ENCODE measurements at regions not wholly inside any gene's neighbourhood (a gene's known extent, or its start where the extent isn't known, plus 50 kb on each side); places are given as distances from the start of the nearest gene placed in this dataset.

- Histone ChIP-seq H3K4me1 (ENCODE audit: control insufficient read depth in 4 of 4, insufficient read depth in 4 of 4, low read length in 3 of 4) (no peaks in the 10 kb centered on the region), H3K9ac (ENCODE audit: low read depth in 1 of 2, low read length in 2 of 2) (no peak overlapping the region), H3K9me3 (ENCODE audit: control insufficient read depth in 4 of 4, low read length in 3 of 4) (no peaks in the 10 kb centered on the region), H3K4me3 (ENCODE audit: low read depth in 1 of 3, low read length in 3 of 3) (no peak overlapping the region), H3K36me3 (ENCODE audit: control insufficient read depth in 4 of 4, insufficient read depth in 3 of 4, low read depth in 1 of 4, low read length in 3 of 4) (no peaks in the 10 kb centered on the region), H3K27me3 (ENCODE audit: control insufficient read depth in 4 of 4, insufficient read depth in 4 of 4, low read length in 3 of 4) (no peaks in the 10 kb centered on the region), H3K27ac (ENCODE audit: low read depth in 1 of 2, low read length in 2 of 2) (no peak overlapping the region)
- no peak for DNase-seq (ENCODE audit: low spot score)
- 69% methylated on average over 2 of the region's 2 CpGs for WGBS
- TF ChIP-seq RAD21 (IDR thresholded peaks at IDR 0.05) (no peak), SP1 (IDR thresholded peaks at IDR 0.05) (no peak), HNF4A (conservative IDR thresholded peaks at IDR 0.05) (no peak), ZBTB33 (IDR thresholded peaks at IDR 0.05) (no peak), RXRA (IDR thresholded peaks at IDR 0.05) (no peak), EGR1 (IDR thresholded peaks at IDR 0.05; ENCODE audit: low read depth in 2 of 2) (no peak), TAF1 (conservative IDR thresholded peaks at IDR 0.05) (no peak), JUND (IDR thresholded peaks at IDR 0.05) (no peak), MAX (IDR thresholded peaks at IDR 0.05) (no peak), YY1 (IDR thresholded peaks at IDR 0.05) (no peak), ATF3 (IDR thresholded peaks at IDR 0.05) (no peak)
Observed at GRCh38 chr1:81044708-81045107, 756.0 kb upstream of the ADGRL2 start.

GRCh38 chr1:81042225-81042624 is 758.5 kb upstream of the ADGRL2 start:
- TF ChIP-seq ATF3 (IDR thresholded peaks at IDR 0.05) (no peak), FOXA2 (IDR thresholded peaks at IDR 0.05) (no peak), ZBTB33 (IDR thresholded peaks at IDR 0.05) (no peak), HNF4A (conservative IDR thresholded peaks at IDR 0.05) (no peak), GABPA (IDR thresholded peaks at IDR 0.05 in 1 of 2, conservative IDR thresholded peaks at IDR 0.05 in 1 of 2) (no peak), SP1 (IDR thresholded peaks at IDR 0.05) (no peak), CTCF (IDR thresholded peaks at IDR 0.05; ENCODE audit: low read depth, low read length, missing input control) (no peak), NR2F2 (IDR thresholded peaks at IDR 0.05) (no peak), MAX (IDR thresholded peaks at IDR 0.05) (no peak), YY1 (IDR thresholded peaks at IDR 0.05) (no peak), TAF1 (conservative IDR thresholded peaks at IDR 0.05) (no peak), RXRA (IDR thresholded peaks at IDR 0.05) (no peak), FOXA1 (IDR thresholded peaks at IDR 0.05) (no peak)
- H3K36me3 ChIP-seq (ENCODE audit: control insufficient read depth in 4 of 4, insufficient read depth in 3 of 4, low read depth in 1 of 4, low read length in 3 of 4), result no peaks in the 10 kb centered on the region
- DNase-seq (ENCODE audit: low spot score), result no peak

More at GRCh38 chr1:81042225-81042624, 758.5 kb upstream of the ADGRL2 start:
- H3K4me3 ChIP-seq (ENCODE audit: low read depth in 1 of 3, low read length in 3 of 3), result no peak overlapping the region
- H3K4me1 ChIP-seq (ENCODE audit: control insufficient read depth in 4 of 4, insufficient read depth in 4 of 4, low read length in 3 of 4), result no peaks in the 10 kb centered on the region
- H3K27ac ChIP-seq (ENCODE audit: low read depth in 1 of 2, low read length in 2 of 2), result no peak overlapping the region
- 87% methylated on average over 1 of the region's 1 CpG for WGBS
- no peaks in the 10 kb centered on the region for H3K9me3 ChIP-seq (ENCODE audit: control insufficient read depth in 4 of 4, low read length in 3 of 4)
- no peak overlapping the region for H3K9ac ChIP-seq (ENCODE audit: low read depth in 1 of 2, low read length in 2 of 2)
- no peaks in the 10 kb centered on the region for H3K27me3 ChIP-seq (ENCODE audit: control insufficient read depth in 4 of 4, insufficient read depth in 4 of 4, low read length in 3 of 4)

Measured in liver (tissue), 8 donors.